ENCODE measurements at regions not wholly inside any gene's neighbourhood (a gene's known extent, or its start where the extent isn't known, plus 50 kb on each side); places are given as distances from the start of the nearest gene placed in this dataset.

GRCh38 chr13:50437252-50437651 is 406.2 kb downstream of the DLEU7 start:
- TF ChIP-seq CTCF (IDR thresholded peaks at IDR 0.05) (no peak), ZFX (IDR thresholded peaks at IDR 0.05; ENCODE audit: borderline replicate concordance) (no peak)
- H3K27ac ChIP-seq: no peak overlapping the region

- no peak for TF ChIP-seq CTCF (IDR thresholded peaks at IDR 0.05)
- TF ChIP-seq ZFX (IDR thresholded peaks at IDR 0.05; ENCODE audit: borderline replicate concordance): no peak
- H3K27ac ChIP-seq: no peak overlapping the region
These were observed 405.1 kb downstream of the DLEU7 start for GRCh38 chr13:50438351-50438750.

GRCh38 chr13:50441130-50441529 is 402.4 kb downstream of the DLEU7 start:
- TF ChIP-seq ZFX (IDR thresholded peaks at IDR 0.05; ENCODE audit: borderline replicate concordance) (no peak), CTCF (IDR thresholded peaks at IDR 0.05) (no peak)
- H3K27ac ChIP-seq: no peak overlapping the region

GRCh38 chr13:50444726-50445125 is 398.8 kb downstream of the DLEU7 start:
- TF ChIP-seq CTCF (IDR thresholded peaks at IDR 0.05) (no peak), ZFX (IDR thresholded peaks at IDR 0.05; ENCODE audit: borderline replicate concordance) (no peak)
- H3K27ac ChIP-seq: no peak overlapping the region

GRCh38 chr13:50446611-50447010 is 396.9 kb downstream of the DLEU7 start:
- H3K27ac ChIP-seq: no peak overlapping the region
- no peak for TF ChIP-seq ZFX (IDR thresholded peaks at IDR 0.05; ENCODE audit: borderline replicate concordance)
- no peak for TF ChIP-seq CTCF (IDR thresholded peaks at IDR 0.05)

GRCh38 chr13:50448535-50448998 is 394.9 kb downstream of the DLEU7 start:
- H3K27ac ChIP-seq: no peak overlapping the region
- no peak for TF ChIP-seq ZFX (IDR thresholded peaks at IDR 0.05; ENCODE audit: borderline replicate concordance)
- no peak for TF ChIP-seq CTCF (IDR thresholded peaks at IDR 0.05)

GRCh38 chr13:50449465-50449864 is 394.0 kb downstream of the DLEU7 start:
- no peak for TF ChIP-seq ZFX (IDR thresholded peaks at IDR 0.05; ENCODE audit: borderline replicate concordance)
- no peak for TF ChIP-seq CTCF (IDR thresholded peaks at IDR 0.05)
- no peak overlapping the region for H3K27ac ChIP-seq
